22Rv1 (cell line): ENCODE measurements at regions not wholly inside any gene's neighbourhood (a gene's known extent, or its start where the extent isn't known, plus 50 kb on each side); places are given as distances from the start of the nearest gene placed in this dataset.

ENCODE experiments used
- H3K27ac ChIP-seq: fragments of 450-650 bp; 2 replicates; pipeline ENCODE4 v1.5.1; 2017
- ZFX ChIP-seq: fragments of 450-650 bp; IDR thresholded peaks from 2 replicates; pipeline ENCODE4 v1.6.1; 2017; ENCODE audit warnings: antibody characterized with exemption, borderline replicate concordance
- TF ChIP-seq, protein P1 (sequence below): fragments of 450-650 bp; IDR thresholded peaks from 2 replicates; pipeline ENCODE4 v1.5.1; 2017; ENCODE audit warnings: mild to moderate bottlenecking

DNA sequence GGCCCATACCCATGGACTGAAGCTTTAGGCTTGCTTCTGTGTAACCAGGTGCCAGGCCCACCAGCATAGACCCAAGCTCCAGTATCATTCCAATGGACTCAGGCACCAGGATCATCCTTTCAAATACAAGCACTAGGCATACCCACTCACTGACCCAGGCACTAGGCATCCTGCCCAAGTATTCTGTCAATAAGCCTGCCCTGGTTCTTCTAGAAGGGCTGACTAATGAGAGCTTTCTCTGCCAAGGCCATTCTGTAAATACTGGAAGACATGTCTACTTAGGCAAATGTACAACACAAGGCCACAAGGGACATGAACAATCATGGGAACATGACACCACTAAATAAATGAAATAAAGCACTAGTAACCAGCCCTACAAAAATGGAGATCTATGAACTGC lies 352.2 kb downstream of the FSCB start:
- TF ChIP-seq, protein P1, sequence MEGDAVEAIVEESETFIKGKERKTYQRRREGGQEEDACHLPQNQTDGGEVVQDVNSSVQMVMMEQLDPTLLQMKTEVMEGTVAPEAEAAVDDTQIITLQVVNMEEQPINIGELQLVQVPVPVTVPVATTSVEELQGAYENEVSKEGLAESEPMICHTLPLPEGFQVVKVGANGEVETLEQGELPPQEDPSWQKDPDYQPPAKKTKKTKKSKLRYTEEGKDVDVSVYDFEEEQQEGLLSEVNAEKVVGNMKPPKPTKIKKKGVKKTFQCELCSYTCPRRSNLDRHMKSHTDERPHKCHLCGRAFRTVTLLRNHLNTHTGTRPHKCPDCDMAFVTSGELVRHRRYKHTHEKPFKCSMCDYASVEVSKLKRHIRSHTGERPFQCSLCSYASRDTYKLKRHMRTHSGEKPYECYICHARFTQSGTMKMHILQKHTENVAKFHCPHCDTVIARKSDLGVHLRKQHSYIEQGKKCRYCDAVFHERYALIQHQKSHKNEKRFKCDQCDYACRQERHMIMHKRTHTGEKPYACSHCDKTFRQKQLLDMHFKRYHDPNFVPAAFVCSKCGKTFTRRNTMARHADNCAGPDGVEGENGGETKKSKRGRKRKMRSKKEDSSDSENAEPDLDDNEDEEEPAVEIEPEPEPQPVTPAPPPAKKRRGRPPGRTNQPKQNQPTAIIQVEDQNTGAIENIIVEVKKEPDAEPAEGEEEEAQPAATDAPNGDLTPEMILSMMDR = no peak
- no peak for TF ChIP-seq ZFX
- no peak overlapping the region for H3K27ac ChIP-seq

DNA sequence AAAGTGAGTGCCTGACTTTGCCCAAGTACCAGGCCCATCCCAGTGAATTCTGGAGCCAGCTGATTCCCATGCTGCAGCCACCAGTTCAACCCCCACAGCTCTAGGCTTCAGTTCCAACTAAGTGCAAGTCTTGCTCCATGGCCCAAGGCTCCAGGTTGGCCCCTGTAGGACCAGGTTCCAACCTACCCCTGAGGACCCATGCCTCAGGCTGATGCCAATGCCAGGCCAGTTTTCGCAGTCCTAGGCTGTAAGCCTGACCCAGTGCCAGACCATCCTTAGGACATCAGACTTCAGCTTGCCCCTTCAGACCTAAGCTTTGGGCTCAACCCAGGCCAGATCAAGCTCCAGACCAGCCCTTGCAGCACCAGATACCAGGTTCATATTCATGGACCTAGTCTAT lies 352.6 kb downstream of the FSCB start:
- TF ChIP-seq, protein P1 = no peak
- TF ChIP-seq ZFX = no peak

DNA sequence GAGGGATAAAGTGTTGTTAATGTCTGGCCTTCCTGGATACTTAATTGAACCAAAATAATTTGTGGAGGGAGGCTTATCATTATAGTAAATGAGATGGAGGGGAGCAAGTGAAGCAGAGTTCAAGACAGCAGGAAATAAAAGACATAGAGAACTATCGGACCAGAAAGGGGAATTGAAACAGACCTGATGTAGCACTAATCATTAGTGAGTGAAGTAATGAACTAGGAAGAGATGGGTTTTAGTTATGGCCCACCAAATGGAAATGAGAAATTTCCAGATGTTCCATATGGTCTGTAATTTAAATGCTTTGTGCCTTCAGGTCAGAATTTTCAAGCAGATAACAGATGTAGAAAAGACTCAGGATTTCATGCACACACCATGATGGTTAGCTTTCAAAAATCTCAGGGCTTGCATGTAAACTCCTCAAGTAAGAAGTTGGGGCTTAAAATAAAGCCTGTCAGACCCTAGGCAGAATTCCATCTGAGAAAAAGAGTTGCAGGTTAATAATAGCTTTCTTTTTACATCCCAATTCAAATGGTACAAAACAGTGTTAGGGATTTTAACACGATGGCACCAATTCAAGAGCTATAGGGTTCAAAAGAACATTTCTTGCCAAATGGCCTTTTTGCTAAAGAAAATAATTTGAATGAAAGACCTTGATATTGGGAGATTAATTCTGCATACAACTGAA lies 355.8 kb downstream of the FSCB start:
- TF ChIP-seq, protein P1 = no peak
- TF ChIP-seq ZFX = no peak

More for the DNA sequence above, 352.6 kb downstream of the FSCB start:
- H3K27ac ChIP-seq = no peak overlapping the region

DNA sequence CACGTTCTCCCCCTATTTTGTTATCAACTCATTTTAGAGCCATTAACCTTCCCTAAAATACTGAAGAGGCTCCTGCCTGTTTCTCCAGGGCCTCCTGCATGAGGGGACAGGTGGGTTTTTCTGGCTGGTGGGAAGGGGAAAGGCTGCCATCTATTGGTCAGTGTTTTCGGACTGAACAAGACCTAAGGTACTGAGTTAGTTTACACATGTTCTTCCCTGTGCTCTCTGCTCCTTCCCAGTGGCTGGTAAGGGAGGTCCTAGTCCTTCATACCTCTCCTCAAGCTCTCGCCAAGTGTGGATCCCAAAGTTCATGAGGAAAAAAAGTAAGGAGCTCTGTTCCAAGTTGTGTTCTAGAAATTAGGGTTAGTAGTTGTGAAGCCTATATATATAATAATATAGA lies 357.5 kb downstream of the FSCB start:
- no peak overlapping the region for H3K27ac ChIP-seq
- TF ChIP-seq, protein P1 = peak; percentile 74
- no peak for TF ChIP-seq ZFX

More for the DNA sequence above, 355.8 kb downstream of the FSCB start:
- H3K27ac ChIP-seq = no peak overlapping the region

DNA sequence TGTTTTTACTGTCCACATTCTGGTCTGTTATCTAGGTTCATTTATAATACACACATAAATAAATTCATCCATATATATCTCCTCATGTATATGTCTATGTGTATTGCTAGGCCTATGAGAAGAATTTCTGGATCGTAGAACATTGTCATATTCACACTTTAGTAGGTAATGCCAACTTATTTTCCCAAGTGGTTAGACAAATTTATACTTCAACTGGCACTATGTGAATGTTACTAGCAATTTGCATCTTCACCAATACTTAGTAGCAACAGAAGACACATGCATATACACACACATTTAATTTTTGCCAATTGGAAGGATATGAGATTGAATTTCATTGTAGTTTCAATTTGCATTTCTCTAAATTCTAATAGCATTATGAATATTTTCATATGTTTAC lies 365.1 kb downstream of the FSCB start:
- H3K27ac ChIP-seq = no peak overlapping the region
- TF ChIP-seq, protein P1 = no peak
- no peak for TF ChIP-seq ZFX

DNA sequence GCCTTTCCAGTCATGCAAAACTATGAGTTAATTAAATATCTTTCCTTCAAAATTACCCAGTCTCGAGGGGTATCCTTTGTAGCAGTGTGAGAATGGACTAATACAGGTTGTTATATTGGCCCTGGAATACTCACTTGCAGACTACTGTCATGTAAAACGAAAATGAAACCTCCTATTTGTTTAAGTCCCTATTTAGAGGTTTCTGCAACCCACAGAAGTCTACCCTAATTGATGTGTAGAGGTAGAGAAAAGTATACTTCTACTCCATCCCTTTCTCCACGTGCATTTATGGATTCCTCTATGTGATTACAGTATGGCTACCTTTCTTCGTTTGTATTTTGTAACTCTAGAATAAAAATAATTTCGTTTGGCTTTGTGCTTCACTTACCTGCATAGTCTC lies 371.1 kb downstream of the FSCB start:
- no peak overlapping the region for H3K27ac ChIP-seq
- TF ChIP-seq ZFX = no peak
- TF ChIP-seq, protein P1 = no peak

DNA sequence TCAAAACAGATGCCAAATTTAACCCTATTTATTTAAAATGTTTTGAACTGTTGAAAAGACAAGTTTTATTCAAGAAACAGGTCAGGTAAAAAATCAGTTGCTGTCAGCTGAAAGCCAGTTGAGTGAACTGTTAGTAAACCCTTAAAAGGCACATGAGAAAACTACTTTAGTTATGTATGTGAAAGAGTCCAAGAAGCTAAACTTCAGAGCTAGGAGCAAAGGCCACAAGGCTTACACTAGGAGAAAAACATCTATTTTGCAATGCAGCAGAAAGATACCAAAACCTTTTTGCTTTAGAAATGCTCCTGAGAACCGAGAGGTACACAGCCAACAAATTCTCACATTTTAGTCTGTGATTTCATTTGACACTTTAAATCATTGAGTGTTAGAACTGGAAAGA lies 375.2 kb downstream of the FSCB start:
- no peak for TF ChIP-seq ZFX
- TF ChIP-seq, protein P1 = no peak
- no peak overlapping the region for H3K27ac ChIP-seq
